OCI-LY1 (cell line): ENCODE measurements at regions not wholly inside any gene's neighbourhood (a gene's known extent, or its start where the extent isn't known, plus 50 kb on each side); places are given as distances from the start of the nearest gene placed in this dataset.

ENCODE experiments used
- EZH2 ChIP-seq: fragments of 200-600 bp; sonication (generic), shearing (Covaris generic); IDR thresholded peaks from 2 replicates; pipeline ENCODE4 v1.8.0; 2017; ENCODE audit warnings: borderline replicate concordance, mixed run types, mild to moderate bottlenecking, antibody characterized with exemption, low read length, moderate library complexity, mixed read lengths
- TF ChIP-seq, protein P1 (sequence below): fragments of 200-600 bp; sonication (generic), shearing (Covaris generic); IDR thresholded peaks from 2 replicates; pipeline ENCODE4 v1.5.1; 2017; ENCODE audit warnings: mild to moderate bottlenecking, antibody characterized with exemption, low read length, moderate library complexity, mixed read lengths

GRCh38 chr7:94059746-94060145, 55.6 kb upstream of the BET1 start:
- TF ChIP-seq, protein P1, sequence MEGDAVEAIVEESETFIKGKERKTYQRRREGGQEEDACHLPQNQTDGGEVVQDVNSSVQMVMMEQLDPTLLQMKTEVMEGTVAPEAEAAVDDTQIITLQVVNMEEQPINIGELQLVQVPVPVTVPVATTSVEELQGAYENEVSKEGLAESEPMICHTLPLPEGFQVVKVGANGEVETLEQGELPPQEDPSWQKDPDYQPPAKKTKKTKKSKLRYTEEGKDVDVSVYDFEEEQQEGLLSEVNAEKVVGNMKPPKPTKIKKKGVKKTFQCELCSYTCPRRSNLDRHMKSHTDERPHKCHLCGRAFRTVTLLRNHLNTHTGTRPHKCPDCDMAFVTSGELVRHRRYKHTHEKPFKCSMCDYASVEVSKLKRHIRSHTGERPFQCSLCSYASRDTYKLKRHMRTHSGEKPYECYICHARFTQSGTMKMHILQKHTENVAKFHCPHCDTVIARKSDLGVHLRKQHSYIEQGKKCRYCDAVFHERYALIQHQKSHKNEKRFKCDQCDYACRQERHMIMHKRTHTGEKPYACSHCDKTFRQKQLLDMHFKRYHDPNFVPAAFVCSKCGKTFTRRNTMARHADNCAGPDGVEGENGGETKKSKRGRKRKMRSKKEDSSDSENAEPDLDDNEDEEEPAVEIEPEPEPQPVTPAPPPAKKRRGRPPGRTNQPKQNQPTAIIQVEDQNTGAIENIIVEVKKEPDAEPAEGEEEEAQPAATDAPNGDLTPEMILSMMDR = no peak
- no peak for TF ChIP-seq EZH2
